OCI-M1 (cell line): ENCODE measurements at regions not wholly inside any gene's neighbourhood (a gene's known extent, or its start where the extent isn't known, plus 50 kb on each side); places are given as distances from the start of the nearest gene placed in this dataset.
"Not testable (repeated sequence)": the region's sequence is repeated elsewhere in the genome, so short reads cannot be mapped to it uniquely, and the experiment has no call there.

ENCODE experiments used
- DNase-seq: peaks from one replicate; lab custom pipeline; 2025; lab: John Stamatoyannopoulos, UW

- DNase-seq: no peak
Measured at GRCh38 chr9:110123341-110124095, 84.4 kb downstream of the C9orf152 start.

DNA sequence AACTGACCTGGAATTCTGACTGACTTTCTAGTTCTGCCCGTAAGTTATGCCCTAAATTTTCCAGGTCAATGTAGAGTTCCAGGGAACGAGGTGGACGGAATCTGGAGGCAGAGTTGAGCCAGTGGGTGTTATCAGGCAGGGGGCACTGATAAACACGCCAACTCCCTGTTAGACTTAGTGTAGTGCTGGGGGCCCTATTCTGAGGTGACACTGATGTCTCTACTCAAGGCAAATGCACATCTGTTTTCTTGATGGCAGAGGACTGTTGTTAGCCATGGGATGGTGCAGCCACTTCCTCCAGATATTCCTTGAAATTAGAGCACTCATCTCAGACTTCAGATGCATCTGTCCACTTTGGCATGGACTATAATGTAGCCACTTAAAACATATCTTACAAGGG is 83.5 kb downstream of the C9orf152 start:
- DNase-seq: no peak

DNA sequence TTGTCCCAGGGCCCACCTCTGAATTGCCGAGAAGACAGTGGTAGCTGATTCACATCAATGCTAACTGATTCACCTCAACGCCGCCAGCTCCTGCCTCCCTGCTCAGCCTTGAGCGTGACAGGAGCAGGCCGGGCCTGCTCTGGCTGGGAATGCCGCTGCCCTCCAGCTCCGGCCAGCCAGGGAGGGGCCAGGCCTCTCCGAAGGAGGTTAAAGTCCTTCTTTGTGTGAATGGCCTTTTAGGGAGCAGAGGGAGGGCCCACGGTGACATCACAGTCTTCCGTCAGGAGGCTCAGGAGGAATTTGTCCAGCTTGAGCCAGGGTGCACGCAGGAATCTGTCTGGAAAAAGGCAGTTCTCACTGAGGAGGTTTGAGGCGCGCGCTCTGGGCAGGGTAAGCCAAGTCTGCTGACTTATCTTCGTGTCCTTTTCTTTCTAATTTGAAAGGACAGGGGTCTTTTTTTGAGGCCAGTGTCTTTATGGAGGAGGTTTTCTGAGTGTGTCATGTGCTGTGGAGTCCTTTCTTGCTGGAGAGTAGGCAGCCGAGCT is 82.7 kb downstream of the C9orf152 start:
- no peak for DNase-seq

DNA sequence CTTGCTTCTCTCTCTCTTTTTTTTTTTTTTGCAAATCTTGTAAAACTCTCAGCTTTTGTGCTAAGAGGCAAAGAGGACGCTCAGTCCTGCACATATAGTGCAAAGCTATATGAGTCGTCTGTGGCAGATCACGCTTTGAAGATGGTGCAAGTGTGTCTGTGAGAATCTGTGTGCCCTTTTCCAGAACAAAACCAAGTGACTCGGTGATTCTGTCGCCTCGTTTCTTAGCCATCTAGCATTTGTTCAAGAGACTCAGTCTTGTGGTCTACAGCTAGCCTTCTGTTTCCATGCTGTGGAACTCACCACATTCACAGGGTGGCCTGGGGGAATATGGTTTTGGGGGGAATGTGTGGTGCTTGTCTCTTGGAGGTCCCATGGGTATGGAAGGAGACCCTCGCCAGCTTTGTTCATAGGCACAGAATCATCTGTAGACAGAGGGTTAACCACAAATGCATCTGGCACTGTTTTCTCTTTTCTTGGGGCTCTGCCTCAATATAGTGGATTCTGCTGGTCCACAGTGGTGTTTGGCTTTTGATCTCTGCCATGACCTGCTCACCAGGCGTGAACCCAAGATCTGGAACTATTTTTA is 82.1 kb downstream of the C9orf152 start:
- no peak for DNase-seq

GRCh38 chr9:110126499-110126941 is 81.4 kb downstream of the C9orf152 start:
- no peak for DNase-seq

GRCh38 chr9:110126986-110127864 is 80.7 kb downstream of the C9orf152 start:
- DNase-seq: no peak

DNA sequence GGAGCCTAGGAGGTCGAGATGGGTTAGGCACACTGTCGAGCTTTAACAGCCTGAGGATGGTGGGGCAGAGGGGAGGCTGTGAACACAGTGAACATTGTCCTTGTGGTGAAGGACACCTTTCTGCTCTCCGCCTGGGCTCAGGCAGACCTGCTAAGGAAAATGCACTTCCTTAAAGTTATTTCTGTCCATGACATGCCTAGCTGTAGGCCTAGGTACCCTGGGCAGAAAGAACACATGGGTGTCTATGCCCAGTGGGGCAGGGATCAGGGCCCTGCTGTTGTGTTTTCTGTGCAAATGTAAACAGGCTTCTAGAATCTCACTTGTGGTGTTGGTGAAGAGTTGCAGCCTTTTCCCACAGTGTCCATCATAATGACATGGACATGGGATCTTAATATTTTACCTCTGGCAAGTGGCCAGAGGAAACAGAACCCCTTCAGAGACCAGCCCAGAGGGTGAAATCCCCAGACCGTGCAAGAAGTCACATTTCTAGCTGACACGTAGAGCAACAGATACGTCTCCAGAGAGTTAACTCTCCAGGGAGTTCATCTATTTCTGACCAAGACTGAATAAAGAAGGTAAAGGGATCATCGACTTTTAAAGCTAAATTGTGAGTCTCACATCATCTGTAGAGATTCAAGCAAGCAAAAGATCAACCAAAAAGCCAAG is 79.2 kb downstream of the C9orf152 start:
- no peak for DNase-seq

DNA sequence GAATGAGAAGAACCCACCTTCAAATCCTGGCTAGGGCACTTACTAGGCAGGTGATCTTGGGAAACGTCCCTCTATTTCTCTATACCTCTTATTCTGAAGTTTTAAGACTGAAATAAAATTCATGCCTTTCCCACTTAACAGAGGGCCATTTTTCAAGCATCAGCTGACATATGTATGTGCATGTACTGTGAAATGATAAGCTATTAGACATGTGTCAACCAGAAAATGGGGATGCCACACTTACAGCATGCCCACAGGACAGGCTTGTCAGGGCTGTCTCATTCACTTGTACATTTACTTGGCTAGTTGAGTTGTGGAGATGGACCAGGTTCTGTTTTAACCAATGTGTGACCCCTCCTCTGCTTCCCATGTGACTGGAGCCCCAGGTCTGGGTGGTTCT is 78.5 kb downstream of the C9orf152 start:
- DNase-seq: no peak

DNA sequence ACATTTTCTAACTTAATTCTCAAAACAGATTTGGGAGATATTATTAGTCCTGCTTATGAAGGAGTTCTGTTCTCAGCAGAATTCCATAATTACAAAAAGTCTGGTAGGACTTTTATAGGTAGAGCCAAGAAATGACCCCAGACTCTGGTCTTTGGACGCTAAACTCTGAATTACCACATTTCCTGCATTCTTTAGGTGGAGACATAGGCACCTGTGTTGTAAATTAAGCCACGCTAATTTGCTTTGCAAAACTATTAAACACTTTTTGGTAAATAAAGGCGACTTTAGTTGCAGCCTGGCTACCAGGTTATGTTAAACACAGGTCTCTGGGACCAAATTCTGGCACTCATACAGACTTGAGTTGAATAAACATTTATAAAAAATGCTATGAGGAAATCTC is 77.7 kb downstream of the C9orf152 start:
- no peak for DNase-seq

DNA sequence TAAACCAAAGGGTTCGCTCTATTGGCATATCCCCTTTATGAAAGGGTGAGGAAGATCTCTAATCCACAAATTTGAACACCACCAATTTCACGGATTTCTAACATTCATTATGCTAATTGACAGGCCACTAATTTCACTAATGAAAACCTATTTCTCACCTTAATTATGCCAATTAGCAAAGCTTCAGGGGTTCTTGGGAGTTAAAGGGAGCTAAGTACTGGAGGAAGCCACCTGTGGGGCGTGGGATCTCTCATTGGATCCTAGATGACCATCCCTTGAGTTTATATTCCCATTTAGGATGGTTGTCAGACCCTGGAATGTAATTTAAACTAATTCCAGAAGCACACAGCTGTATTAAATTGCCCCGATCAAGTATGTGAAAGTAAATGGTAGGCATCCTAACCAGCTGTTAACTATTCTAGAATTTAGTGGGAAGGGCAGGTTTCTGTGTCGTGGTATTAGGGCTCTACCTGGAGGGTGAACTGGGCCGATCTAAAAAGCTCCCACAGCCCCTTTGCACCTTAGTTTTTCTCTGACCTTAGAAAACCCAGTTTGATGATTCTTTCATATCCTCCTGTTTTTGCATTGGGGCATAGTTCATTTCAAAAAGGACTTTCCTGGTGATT is 77.1 kb downstream of the C9orf152 start:
- DNase-seq: no peak

GRCh38 chr9:110131499-110131898 is 76.5 kb downstream of the C9orf152 start:
- DNase-seq: no peak

GRCh38 chr9:110132531-110132930 is 75.4 kb downstream of the C9orf152 start:
- not testable (repeated sequence) for DNase-seq

GRCh38 chr9:110133059-110133458 is 74.9 kb downstream of the C9orf152 start:
- no peak for DNase-seq

- no peak for DNase-seq
Measured at GRCh38 chr9:110133608-110134210, 74.2 kb downstream of the C9orf152 start.

DNA sequence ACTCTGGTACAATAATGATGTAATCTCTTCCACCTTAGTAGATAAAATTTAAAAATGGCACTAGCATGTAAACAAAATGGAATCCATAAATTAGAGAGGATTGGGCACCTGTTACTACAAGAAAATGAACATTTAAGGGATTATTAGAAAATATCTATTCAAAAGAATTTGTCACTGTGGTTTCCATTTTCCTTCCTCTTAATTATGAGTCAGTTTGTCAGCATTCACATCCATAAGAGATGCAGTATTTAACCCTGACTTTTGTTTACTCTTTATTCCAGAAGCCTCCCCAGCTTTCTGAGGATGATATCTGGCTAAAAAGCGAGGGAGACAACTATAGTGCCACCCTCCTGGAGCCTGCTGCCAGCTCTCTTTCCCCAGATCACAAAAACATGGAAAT is 72.1 kb downstream of the C9orf152 start:
- DNase-seq: no peak

DNA sequence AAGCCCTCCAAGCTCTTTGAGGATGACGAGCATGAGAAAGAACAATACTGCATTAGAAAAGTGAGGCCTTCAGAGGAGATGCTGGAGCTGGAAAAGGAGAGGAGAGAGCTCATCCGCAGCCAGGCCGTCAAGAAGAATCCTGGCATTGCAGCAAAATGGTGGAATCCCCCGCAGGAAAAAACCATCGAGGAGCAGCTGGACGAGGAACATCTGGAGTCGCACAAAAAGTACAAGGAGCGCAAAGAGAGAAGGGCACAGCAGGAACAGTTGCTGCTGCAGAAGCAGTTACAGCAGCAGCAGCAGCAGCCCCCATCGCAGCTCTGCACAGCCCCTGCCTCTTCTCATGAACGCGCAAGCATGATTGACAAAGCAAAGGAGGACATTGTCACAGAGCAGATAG is 71.2 kb downstream of the C9orf152 start:
- no peak for DNase-seq

- no peak for DNase-seq
Measured at GRCh38 chr9:110140276-110140675, 67.7 kb downstream of the C9orf152 start.

DNA sequence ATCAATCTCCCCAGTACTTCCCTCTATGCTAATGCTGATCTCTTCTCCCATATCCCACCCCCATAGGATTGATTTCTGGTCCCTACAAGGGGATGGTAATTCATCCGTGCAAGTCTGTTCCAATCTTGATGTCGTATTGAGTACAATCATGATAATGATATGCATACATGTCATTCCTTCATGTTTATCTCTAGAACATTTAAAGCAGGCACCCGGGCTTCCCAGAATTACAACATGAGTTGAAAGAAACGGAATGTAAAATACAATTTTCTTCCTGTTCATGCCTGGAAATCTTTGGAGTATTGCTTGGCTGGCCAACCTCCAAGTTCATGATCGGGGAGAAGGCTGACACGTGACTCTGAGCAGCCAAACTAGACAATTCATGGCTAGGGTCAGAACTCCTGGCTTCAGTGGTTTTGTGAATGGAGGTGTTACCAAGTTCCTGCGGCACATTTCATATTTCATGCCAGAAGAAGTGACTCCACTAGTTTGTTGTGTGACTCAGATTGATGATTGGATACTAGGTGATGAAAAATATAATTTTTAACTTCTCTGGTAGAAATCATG is 66.6 kb downstream of the C9orf152 start:
- DNase-seq: no peak

DNA sequence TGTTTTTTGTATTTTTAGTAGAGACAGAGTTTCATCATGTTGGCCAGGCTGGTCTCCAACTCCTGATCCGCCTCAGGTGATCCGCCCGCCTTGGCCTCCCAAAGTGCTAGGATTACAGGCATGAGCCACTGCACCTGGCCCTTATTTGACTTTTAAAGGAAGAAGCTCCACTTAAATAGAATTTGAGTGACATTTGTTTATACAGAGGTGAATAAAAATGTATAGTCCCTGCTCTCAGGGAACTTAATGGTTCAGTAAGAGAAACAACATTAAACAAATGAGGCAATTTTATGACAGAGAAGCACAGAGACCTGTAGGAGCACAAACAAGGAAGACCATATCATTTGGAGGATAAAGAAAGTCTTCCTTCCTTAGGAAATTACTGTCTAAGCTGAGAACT is 65.7 kb downstream of the C9orf152 start:
- DNase-seq: no peak

- DNase-seq: peak; percentile 66
Measured at GRCh38 chr9:110142868-110143481, 65.0 kb downstream of the C9orf152 start.
